ENCODE measurements at regions not wholly inside any gene's neighbourhood (a gene's known extent, or its start where the extent isn't known, plus 50 kb on each side); places are given as distances from the start of the nearest gene placed in this dataset.

DNA sequence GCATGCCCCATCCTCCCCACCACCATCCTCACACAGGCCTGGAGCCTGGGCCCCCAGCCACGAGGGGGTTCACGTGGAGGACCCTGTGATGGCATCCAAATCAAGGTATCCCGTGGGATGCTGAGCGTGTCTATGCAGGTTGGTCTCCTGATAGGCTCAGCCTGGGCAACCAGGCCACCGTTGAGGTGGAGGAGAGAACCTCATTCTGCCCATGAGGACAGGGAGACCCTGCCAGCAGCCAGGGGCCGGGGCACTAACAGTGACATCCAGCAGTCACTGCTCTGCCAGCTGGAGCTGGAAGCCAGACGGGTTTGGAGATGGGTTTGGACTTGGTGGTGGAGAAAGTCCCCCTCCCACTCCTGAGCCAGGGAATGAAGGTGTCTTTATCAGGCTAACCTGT, 582.8 kb downstream of the MATN1 start:
- Histone ChIP-seq H3K36me3 (ENCODE audit: control insufficient read depth, insufficient read depth, low read length) (no peaks in the 10 kb centered on the region), H3K27me3 (ENCODE audit: control insufficient read depth, insufficient read depth, low read length) (no peaks in the 10 kb centered on the region), H3K4me3 (ENCODE audit: low read depth, low read length) (no peak overlapping the region)
- no peak for DNase-seq (ENCODE audit: low read depth)
- TF ChIP-seq, protein P1, sequence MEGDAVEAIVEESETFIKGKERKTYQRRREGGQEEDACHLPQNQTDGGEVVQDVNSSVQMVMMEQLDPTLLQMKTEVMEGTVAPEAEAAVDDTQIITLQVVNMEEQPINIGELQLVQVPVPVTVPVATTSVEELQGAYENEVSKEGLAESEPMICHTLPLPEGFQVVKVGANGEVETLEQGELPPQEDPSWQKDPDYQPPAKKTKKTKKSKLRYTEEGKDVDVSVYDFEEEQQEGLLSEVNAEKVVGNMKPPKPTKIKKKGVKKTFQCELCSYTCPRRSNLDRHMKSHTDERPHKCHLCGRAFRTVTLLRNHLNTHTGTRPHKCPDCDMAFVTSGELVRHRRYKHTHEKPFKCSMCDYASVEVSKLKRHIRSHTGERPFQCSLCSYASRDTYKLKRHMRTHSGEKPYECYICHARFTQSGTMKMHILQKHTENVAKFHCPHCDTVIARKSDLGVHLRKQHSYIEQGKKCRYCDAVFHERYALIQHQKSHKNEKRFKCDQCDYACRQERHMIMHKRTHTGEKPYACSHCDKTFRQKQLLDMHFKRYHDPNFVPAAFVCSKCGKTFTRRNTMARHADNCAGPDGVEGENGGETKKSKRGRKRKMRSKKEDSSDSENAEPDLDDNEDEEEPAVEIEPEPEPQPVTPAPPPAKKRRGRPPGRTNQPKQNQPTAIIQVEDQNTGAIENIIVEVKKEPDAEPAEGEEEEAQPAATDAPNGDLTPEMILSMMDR (IDR thresholded peaks at IDR 0.05; ENCODE audit: insufficient read depth, low read length, poor library complexity, severe bottlenecking): no peak

DNA sequence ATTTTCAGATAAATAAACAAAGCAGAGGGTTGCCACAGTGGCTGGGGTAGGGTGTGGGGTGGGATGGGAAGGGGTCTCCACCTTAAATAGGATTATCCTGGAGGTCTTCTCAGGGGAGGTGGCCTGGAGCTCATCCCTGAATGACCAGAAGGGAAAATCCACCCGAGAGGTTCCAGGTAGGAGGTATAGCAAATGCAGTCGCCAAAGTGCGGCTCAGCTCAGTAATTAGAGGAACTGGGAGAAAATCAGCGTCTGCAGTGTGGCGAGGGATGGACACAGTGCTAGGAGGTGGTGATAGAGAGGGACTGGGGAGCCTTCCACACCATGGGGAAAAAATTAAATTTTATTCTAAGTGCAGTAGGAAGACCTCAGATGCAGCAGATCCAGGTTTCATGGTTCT, 584.5 kb downstream of the MATN1 start:
- no peak for DNase-seq (ENCODE audit: low read depth)
- H3K4me3 ChIP-seq (ENCODE audit: low read depth, low read length): no peak overlapping the region
- TF ChIP-seq, protein P1 (IDR thresholded peaks at IDR 0.05; ENCODE audit: insufficient read depth, low read length, poor library complexity, severe bottlenecking): no peak
- no peaks in the 10 kb centered on the region for H3K27me3 ChIP-seq (ENCODE audit: control insufficient read depth, insufficient read depth, low read length)
- H3K36me3 ChIP-seq (ENCODE audit: control insufficient read depth, insufficient read depth, low read length): no peaks in the 10 kb centered on the region

DNA sequence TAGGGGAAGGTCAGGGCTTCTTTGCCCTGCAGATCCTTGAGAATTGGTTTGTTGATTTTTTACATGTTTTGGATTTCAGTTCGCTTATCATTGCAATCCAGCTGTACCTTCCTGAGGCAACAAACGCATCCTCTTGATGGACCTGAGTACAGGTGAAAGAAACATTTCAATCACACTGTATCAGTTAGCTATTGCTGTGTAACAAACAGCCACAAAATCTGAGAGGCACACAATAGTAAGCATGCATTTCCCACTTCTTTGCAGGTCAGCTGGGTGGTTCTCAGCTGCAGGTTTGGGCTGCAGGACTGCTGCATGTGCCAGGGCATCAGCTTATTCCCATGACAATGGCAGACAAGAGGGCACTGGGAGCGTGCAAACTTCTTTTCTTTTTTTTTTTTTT, 586.4 kb downstream of the MATN1 start:
- H3K4me3 ChIP-seq (ENCODE audit: low read depth, low read length): no peak overlapping the region
- no peaks in the 10 kb centered on the region for H3K36me3 ChIP-seq (ENCODE audit: control insufficient read depth, insufficient read depth, low read length)
- no peaks in the 10 kb centered on the region for H3K27me3 ChIP-seq (ENCODE audit: control insufficient read depth, insufficient read depth, low read length)
- TF ChIP-seq, protein P1 (IDR thresholded peaks at IDR 0.05; ENCODE audit: insufficient read depth, low read length, poor library complexity, severe bottlenecking): no peak
- DNase-seq (ENCODE audit: low read depth): no peak

DNA sequence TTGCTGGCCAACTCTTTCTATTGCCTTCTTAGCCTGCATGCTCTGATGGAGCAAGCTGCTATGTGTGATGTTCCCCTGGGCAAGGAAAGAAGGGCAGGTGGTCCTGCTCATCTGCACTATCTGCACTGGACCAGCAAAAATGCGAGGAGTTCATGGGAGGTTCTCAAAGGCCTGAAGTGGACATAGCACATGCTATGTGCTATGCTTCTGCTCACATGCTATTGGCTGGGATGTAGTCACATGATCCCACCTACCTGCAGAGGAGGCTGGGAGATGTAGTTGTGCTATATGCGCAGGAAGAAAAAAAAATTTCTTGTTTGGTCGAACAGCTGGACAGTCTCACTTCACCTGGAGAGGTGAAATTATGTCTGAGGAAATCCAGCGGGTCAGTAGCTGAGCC, 587.7 kb downstream of the MATN1 start:
- Histone ChIP-seq H3K4me3 (ENCODE audit: low read depth, low read length) (no peak overlapping the region), H3K27me3 (ENCODE audit: control insufficient read depth, insufficient read depth, low read length) (no peaks in the 10 kb centered on the region), H3K36me3 (ENCODE audit: control insufficient read depth, insufficient read depth, low read length) (no peaks in the 10 kb centered on the region)
- no peak for DNase-seq (ENCODE audit: low read depth)
- TF ChIP-seq, protein P1 (IDR thresholded peaks at IDR 0.05; ENCODE audit: insufficient read depth, low read length, poor library complexity, severe bottlenecking): no peak

DNA sequence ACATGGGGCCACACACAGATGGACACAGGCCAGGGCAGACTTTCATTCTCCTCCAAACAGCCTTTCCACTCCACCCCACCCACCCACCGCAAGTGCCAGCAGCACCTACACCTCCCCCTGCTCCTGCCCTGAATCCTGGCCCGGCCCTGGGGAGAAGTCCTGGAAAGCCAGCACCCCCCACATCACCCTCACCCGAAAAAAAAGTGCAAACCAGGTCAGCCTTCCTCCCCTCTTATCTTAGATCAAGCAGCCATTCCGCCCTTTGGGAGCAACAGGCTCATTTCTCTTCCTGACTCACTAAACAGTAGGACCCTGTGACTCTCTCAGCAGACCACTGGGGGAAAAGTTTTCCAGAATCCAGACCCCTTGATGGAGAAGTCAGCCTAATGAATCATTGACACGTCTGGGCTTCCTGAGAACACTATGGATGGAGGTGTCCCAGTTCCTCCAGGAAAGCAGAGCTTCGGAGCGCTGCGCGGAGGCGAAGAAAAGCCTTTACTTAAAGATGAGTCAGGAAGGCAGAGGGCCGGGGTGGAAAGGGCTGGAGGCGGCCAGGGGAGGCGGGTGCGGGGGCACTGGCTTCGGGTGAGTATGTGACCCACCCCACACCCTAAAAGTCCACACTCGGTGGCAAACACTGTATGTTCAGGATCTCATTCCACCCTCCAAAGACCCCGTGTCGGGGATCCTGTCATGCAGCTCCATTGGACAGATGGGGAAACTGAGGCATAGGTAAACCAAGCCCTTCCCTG, 588.7 kb downstream of the MATN1 start:
- Histone ChIP-seq H3K4me3 (ENCODE audit: low read depth, low read length) (no peak overlapping the region), H3K27me3 (ENCODE audit: control insufficient read depth, insufficient read depth, low read length) (no peaks in the 10 kb centered on the region), H3K36me3 (ENCODE audit: control insufficient read depth, insufficient read depth, low read length) (no peaks in the 10 kb centered on the region)
- TF ChIP-seq, protein P1 (IDR thresholded peaks at IDR 0.05; ENCODE audit: insufficient read depth, low read length, poor library complexity, severe bottlenecking): no peak
- no peak for DNase-seq (ENCODE audit: low read depth)

Data from kidney epithelial cell (primary cell).